HEK293 (cell line): ENCODE measurements at regions not wholly inside any gene's neighbourhood (a gene's known extent, or its start where the extent isn't known, plus 50 kb on each side); places are given as distances from the start of the nearest gene placed in this dataset.

Experiments
- CTCF ChIA-PET: fragments of 350-600 bp; formaldehyde crosslinking; extraction: SDS; loops from one replicate; lab custom pipeline; 2021; ENCODE audit warnings: antibody characterized with exemption; lab: Yijun Ruan, JAX
- POLR2A ChIA-PET: fragments of 300-600 bp; formaldehyde crosslinking; extraction: SDS; loops from one replicate; lab custom pipeline; 2020; ENCODE audit warnings: antibody characterized with exemption, inconsistent platforms; lab: Yijun Ruan, JAX
- H3K27ac ChIP-seq: fragments of 200-500 bp; sonication (Bioruptor generic); 2 replicates; pipeline ENCODE4 v1.5.1; 2014; ENCODE audit warnings: low read depth, low read length, control low read depth, inconsistent platforms; ENCODE audit errors: extremely low read depth
- H3K36me3 ChIP-seq, 2 experiments: fragments of 200-500 bp in 1 of 2; sonication (Bioruptor generic) in 1 of 2; 1 replicate in 1 of 2; 2 replicates in 1 of 2; pipeline ENCODE4 v1.5.1; 2014 to 2017; ENCODE audit warnings: inconsistent platforms in 2 of 2, low read length in 2 of 2; ENCODE audit not compliant: control insufficient read depth in 2 of 2, insufficient read depth in 1 of 2
- H3K4me1 ChIP-seq: fragments of 200-500 bp; sonication (Bioruptor generic); 2 replicates; pipeline ENCODE4 v1.5.1; 2014; ENCODE audit warnings: mild to moderate bottlenecking, low read length, inconsistent platforms; ENCODE audit not compliant: control insufficient read depth, insufficient read depth
- H3K4me3 ChIP-seq: 2 replicates; pipeline ENCODE4 v1.5.1; 2011; ENCODE audit warnings: low read depth, mild to moderate bottlenecking, control low read depth, low read length, moderate library complexity
- H3K9me3 ChIP-seq: fragments of 200-500 bp; sonication (Bioruptor generic); 2 replicates; pipeline ENCODE4 v1.5.1; 2014; ENCODE audit warnings: low read depth, low read length, inconsistent platforms; ENCODE audit not compliant: control insufficient read depth, insufficient read depth
- BCL11A ChIP-seq: fragments of 450-650 bp; formaldehyde crosslinking; IDR thresholded peaks from 2 replicates; pipeline ENCODE4 v1.5.1; 2016; ENCODE audit warnings: low read depth, missing biosample characterization, missing genetic modification characterization
- EGR2 ChIP-seq: fragments of 450-650 bp; formaldehyde crosslinking; IDR thresholded peaks from 2 replicates; pipeline ENCODE4 v1.5.1; 2016; ENCODE audit warnings: low read depth, missing biosample characterization, missing genetic modification characterization
- FEZF1 ChIP-seq: fragments of 450-650 bp; formaldehyde crosslinking; IDR thresholded peaks from 2 replicates; pipeline ENCODE4 v1.5.1; 2016; ENCODE audit warnings: missing biosample characterization, missing genetic modification characterization
- GLIS2 ChIP-seq: fragments of 450-650 bp; formaldehyde crosslinking; IDR thresholded peaks from 2 replicates; pipeline ENCODE4 v1.5.1; 2016; ENCODE audit warnings: missing biosample characterization, missing genetic modification characterization
- PRDM1 ChIP-seq: fragments of 450-650 bp; formaldehyde crosslinking; IDR thresholded peaks from 2 replicates; pipeline ENCODE4; 2016; ENCODE audit warnings: missing biosample characterization, missing genetic modification characterization
- RBAK ChIP-seq: fragments of 450-650 bp; formaldehyde crosslinking; IDR thresholded peaks from 2 replicates; pipeline ENCODE4 v1.5.1; 2016; ENCODE audit warnings: missing biosample characterization, missing genetic modification characterization
- SP3 ChIP-seq: fragments of 450-650 bp; formaldehyde crosslinking; IDR thresholded peaks from 2 replicates; pipeline ENCODE4 v1.5.1; 2016; ENCODE audit warnings: missing biosample characterization, missing genetic modification characterization
- YY1 ChIP-seq: fragments of 450-650 bp; formaldehyde crosslinking; IDR thresholded peaks from 2 replicates; pipeline ENCODE4 v1.5.1; 2018; ENCODE audit warnings: missing biosample characterization, missing genetic modification characterization
- ZFP3 ChIP-seq: fragments of 450-650 bp; formaldehyde crosslinking; IDR thresholded peaks from 2 replicates; pipeline ENCODE4 v1.5.1; 2016; ENCODE audit warnings: low read depth, missing biosample characterization, missing genetic modification characterization
- ZFP37 ChIP-seq: fragments of 450-650 bp; formaldehyde crosslinking; IDR thresholded peaks from 2 replicates; pipeline ENCODE4 v1.5.1; 2016; ENCODE audit warnings: missing biosample characterization, missing genetic modification characterization
- ZFP41 ChIP-seq: fragments of 450-650 bp; formaldehyde crosslinking; IDR thresholded peaks from 2 replicates; pipeline ENCODE4 v1.5.1; 2016; ENCODE audit warnings: missing biosample characterization, missing genetic modification characterization, borderline replicate concordance
- ZFP69B ChIP-seq: fragments of 450-650 bp; formaldehyde crosslinking; IDR thresholded peaks from 2 replicates; pipeline ENCODE4 v1.5.1; 2016; ENCODE audit warnings: missing biosample characterization, missing genetic modification characterization
- ZIC2 ChIP-seq: fragments of 450-650 bp; formaldehyde crosslinking; IDR thresholded peaks from 2 replicates; pipeline ENCODE4 v1.5.1; 2016; ENCODE audit warnings: missing biosample characterization, missing genetic modification characterization
- ZNF10 ChIP-seq: fragments of 450-650 bp; formaldehyde crosslinking; IDR thresholded peaks from 2 replicates; pipeline ENCODE4 v1.5.1; 2017; ENCODE audit warnings: missing biosample characterization, missing genetic modification characterization
- ZNF112 ChIP-seq: fragments of 450-650 bp; formaldehyde crosslinking; IDR thresholded peaks from 2 replicates; pipeline ENCODE4 v1.5.0; 2017; ENCODE audit warnings: missing biosample characterization, missing genetic modification characterization
- ZNF140 ChIP-seq: fragments of 450-650 bp; formaldehyde crosslinking; IDR thresholded peaks from 2 replicates; pipeline ENCODE4 v1.5.1; 2016; ENCODE audit warnings: missing biosample characterization, missing genetic modification characterization
- ZNF155 ChIP-seq: fragments of 450-650 bp; formaldehyde crosslinking; IDR thresholded peaks from 2 replicates; pipeline ENCODE4 v1.5.1; 2016; ENCODE audit warnings: missing biosample characterization, missing genetic modification characterization
- ZNF175 ChIP-seq: fragments of 450-650 bp; formaldehyde crosslinking; IDR thresholded peaks from 2 replicates; pipeline ENCODE4 v1.5.1; 2016; ENCODE audit warnings: missing biosample characterization, missing genetic modification characterization
- ZNF19 ChIP-seq: fragments of 450-650 bp; formaldehyde crosslinking; IDR thresholded peaks from 2 replicates; pipeline ENCODE4; 2016; ENCODE audit warnings: missing biosample characterization, missing genetic modification characterization, low read depth
- ZNF248 ChIP-seq: fragments of 450-650 bp; formaldehyde crosslinking; IDR thresholded peaks from 2 replicates; pipeline ENCODE4 v1.5.1; 2017; ENCODE audit warnings: missing biosample characterization, missing genetic modification characterization
- ZNF324 ChIP-seq: fragments of 450-650 bp; formaldehyde crosslinking; IDR thresholded peaks from 2 replicates; pipeline ENCODE4 v1.5.1; 2016; ENCODE audit warnings: missing biosample characterization, missing genetic modification characterization
- ZNF37A ChIP-seq: fragments of 450-650 bp; IDR thresholded peaks from 2 replicates; pipeline ENCODE4 v1.5.1; 2018; ENCODE audit warnings: missing biosample characterization, missing genetic modification characterization
- ZNF529 ChIP-seq: fragments of 450-650 bp; formaldehyde crosslinking; IDR thresholded peaks from 2 replicates; pipeline ENCODE4 v1.5.1; 2017; ENCODE audit warnings: missing genetic modification characterization, missing biosample characterization; ENCODE audit not compliant: insufficient replicate concordance
- ZNF544 ChIP-seq: fragments of 450-650 bp; formaldehyde crosslinking; IDR thresholded peaks from 2 replicates; pipeline ENCODE4 v1.5.0; 2017; ENCODE audit warnings: missing biosample characterization, missing genetic modification characterization
- ZNF701 ChIP-seq: fragments of 450-650 bp; formaldehyde crosslinking; IDR thresholded peaks from 2 replicates; pipeline ENCODE4 v1.5.1; 2016; ENCODE audit warnings: missing biosample characterization, missing genetic modification characterization
- TF ChIP-seq, protein P1 (sequence below): IDR thresholded peaks from 2 replicates; pipeline ENCODE4 v1.6.1; 2011; ENCODE audit warnings: mild to moderate bottlenecking, low read depth, low read length, borderline replicate concordance
- TF ChIP-seq, protein P2 (sequence below): fragments of 450-650 bp; formaldehyde crosslinking; IDR thresholded peaks from 2 replicates; pipeline ENCODE4 v1.5.1; 2016; ENCODE audit warnings: missing biosample characterization, missing genetic modification characterization
- TF ChIP-seq, protein P3 (sequence below): fragments of 450-650 bp; formaldehyde crosslinking; IDR thresholded peaks from 2 replicates; pipeline ENCODE4; 2016; ENCODE audit warnings: missing biosample characterization, missing genetic modification characterization
- TF ChIP-seq, protein P4 (sequence below): fragments of 450-650 bp; formaldehyde crosslinking; IDR thresholded peaks from 2 replicates; pipeline ENCODE4 v1.5.0; 2017; ENCODE audit warnings: missing biosample characterization, missing genetic modification characterization, borderline replicate concordance

DNA sequence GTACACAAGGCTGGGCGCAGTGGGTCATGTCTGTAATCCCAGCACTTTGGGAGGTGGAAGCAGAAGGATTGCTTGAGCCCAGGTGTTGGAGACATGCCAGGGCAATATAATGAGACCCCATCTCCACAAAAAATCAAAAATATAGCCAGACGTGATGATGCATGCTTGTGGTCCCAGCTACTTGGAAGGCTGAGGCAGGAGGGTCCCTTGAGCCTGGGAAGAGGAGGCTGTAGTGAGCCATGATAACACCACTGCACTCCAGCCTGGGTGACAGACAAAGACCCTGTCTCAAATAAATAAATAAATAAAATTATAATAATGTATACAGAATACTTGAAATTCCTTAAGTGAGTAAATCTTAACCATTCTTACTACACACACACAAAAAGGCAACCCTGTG lies 127.7 kb downstream of the SPRY2 start:
- Histone ChIP-seq H3K36me3 (no peaks in the 10 kb centered on the region), H3K4me1 (no peaks in the 10 kb centered on the region), H3K9me3 (no peaks in the 10 kb centered on the region), H3K27ac (no peak overlapping the region), H3K4me3 (no peak overlapping the region)
- TF ChIP-seq ZFP69B (tag by site-specific recombination) = no peak
- TF ChIP-seq ZNF248 (tag by site-specific recombination) = no peak
- no peak for TF ChIP-seq ZNF175
- no peak for TF ChIP-seq ZNF324 (tag by site-specific recombination)
- TF ChIP-seq FEZF1 (tag by site-specific recombination) = no peak
- TF ChIP-seq RBAK (tag by site-specific recombination) = no peak
- no peak for TF ChIP-seq ZNF544 (tag by site-specific recombination)
- TF ChIP-seq ZNF112 (tag by site-specific recombination) = no peak
- no peak for TF ChIP-seq ZNF155
- no peak for TF ChIP-seq GLIS2 (tag by site-specific recombination)
- no peak for TF ChIP-seq ZNF529
- no peak for TF ChIP-seq ZNF140 (tag by site-specific recombination)
- TF ChIP-seq ZIC2 (tag by site-specific recombination) = no peak
- no peak for TF ChIP-seq ZNF701 (tag by site-specific recombination)
- ChIA-PET CTCF (no interaction called here), POLR2A (no interaction called here)

DNA sequence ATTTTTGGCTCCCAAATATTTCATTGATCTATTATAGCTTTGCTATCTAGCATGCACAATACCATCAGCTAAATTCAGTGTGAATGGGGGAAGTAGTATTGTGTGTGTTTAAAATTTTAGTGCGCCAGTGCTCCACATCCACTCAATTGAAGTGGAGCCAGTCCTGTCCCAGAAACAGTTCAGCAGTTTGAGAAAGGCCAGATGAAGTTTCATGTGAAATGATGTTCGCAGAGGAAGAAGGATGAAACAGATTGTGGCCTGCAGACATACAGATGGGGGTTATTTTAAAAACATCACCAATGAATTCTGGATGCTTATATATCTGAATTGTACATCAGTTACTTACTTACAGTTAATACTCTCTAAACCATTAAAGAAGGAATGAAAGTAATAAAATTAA lies 129.4 kb downstream of the SPRY2 start:
- no peaks in the 10 kb centered on the region for H3K4me1 ChIP-seq
- CTCF ChIA-PET = no interaction called here
- no peaks in the 10 kb centered on the region for H3K9me3 ChIP-seq
- no peak overlapping the region for H3K27ac ChIP-seq
- no peaks in the 10 kb centered on the region for H3K36me3 ChIP-seq
- POLR2A ChIA-PET = no interaction called here
- no peak overlapping the region for H3K4me3 ChIP-seq
- TF ChIP-seq ZFP3 (tag by site-specific recombination) (no peak), ZNF37A (no peak), ZNF19 (tag by site-specific recombination) (no peak), YY1 (tag by site-specific recombination) (no peak), BCL11A (tag by site-specific recombination) (no peak), SP3 (no peak), ZNF10 (no peak), EGR2 (tag by site-specific recombination) (no peak), ZFP37 (tag by site-specific recombination) (no peak), PRDM1 (tag by site-specific recombination) (no peak), ZNF155 (no peak), ZFP41 (no peak), FEZF1 (tag by site-specific recombination) (no peak), ZNF544 (tag by site-specific recombination) (no peak)
- TF ChIP-seq, protein P1, sequence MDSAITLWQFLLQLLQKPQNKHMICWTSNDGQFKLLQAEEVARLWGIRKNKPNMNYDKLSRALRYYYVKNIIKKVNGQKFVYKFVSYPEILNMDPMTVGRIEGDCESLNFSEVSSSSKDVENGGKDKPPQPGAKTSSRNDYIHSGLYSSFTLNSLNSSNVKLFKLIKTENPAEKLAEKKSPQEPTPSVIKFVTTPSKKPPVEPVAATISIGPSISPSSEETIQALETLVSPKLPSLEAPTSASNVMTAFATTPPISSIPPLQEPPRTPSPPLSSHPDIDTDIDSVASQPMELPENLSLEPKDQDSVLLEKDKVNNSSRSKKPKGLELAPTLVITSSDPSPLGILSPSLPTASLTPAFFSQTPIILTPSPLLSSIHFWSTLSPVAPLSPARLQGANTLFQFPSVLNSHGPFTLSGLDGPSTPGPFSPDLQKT = no peak
- TF ChIP-seq, protein P2, sequence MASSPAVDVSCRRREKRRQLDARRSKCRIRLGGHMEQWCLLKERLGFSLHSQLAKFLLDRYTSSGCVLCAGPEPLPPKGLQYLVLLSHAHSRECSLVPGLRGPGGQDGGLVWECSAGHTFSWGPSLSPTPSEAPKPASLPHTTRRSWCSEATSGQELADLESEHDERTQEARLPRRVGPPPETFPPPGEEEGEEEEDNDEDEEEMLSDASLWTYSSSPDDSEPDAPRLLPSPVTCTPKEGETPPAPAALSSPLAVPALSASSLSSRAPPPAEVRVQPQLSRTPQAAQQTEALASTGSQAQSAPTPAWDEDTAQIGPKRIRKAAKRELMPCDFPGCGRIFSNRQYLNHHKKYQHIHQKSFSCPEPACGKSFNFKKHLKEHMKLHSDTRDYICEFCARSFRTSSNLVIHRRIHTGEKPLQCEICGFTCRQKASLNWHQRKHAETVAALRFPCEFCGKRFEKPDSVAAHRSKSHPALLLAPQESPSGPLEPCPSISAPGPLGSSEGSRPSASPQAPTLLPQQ (tag by site-specific recombination) = no peak
- TF ChIP-seq, protein P3, sequence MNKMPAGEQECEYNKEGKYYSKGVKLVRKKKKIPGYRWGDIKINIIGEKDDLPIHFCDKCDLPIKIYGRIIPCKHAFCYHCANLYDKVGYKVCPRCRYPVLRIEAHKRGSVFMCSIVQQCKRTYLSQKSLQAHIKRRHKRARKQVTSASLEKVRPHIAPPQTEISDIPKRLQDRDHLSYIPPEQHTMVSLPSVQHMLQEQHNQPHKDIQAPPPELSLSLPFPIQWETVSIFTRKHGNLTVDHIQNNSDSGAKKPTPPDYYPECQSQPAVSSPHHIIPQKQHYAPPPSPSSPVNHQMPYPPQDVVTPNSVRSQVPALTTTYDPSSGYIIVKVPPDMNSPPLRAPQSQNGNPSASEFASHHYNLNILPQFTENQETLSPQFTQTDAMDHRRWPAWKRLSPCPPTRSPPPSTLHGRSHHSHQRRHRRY (tag by site-specific recombination) = no peak
- TF ChIP-seq, protein P4, sequence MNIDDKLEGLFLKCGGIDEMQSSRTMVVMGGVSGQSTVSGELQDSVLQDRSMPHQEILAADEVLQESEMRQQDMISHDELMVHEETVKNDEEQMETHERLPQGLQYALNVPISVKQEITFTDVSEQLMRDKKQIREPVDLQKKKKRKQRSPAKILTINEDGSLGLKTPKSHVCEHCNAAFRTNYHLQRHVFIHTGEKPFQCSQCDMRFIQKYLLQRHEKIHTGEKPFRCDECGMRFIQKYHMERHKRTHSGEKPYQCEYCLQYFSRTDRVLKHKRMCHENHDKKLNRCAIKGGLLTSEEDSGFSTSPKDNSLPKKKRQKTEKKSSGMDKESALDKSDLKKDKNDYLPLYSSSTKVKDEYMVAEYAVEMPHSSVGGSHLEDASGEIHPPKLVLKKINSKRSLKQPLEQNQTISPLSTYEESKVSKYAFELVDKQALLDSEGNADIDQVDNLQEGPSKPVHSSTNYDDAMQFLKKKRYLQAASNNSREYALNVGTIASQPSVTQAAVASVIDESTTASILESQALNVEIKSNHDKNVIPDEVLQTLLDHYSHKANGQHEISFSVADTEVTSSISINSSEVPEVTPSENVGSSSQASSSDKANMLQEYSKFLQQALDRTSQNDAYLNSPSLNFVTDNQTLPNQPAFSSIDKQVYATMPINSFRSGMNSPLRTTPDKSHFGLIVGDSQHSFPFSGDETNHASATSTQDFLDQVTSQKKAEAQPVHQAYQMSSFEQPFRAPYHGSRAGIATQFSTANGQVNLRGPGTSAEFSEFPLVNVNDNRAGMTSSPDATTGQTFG (tag by site-specific recombination) = no peak
